Right lobe of liver (tissue), 4 donors: ENCODE measurements at regions not wholly inside any gene's neighbourhood (a gene's known extent, or its start where the extent isn't known, plus 50 kb on each side); places are given as distances from the start of the nearest gene placed in this dataset.

Experiments
- CTCF ChIP-seq, 4 donors: fragments of 200-600 bp in 3 of 4; fragments of 450-650 bp in 1 of 4; IDR thresholded peaks; one replicate each; pipeline versions ENCODE4 v1.5.1 to v1.8.0; 2016 to 2022; ENCODE audit warnings: antibody characterized with exemption in 4 of 4, mild to moderate bottlenecking in 2 of 4
- POLR2A ChIP-seq: fragments of 450-650 bp; IDR thresholded peaks from one replicate; pipeline ENCODE4 v1.6.1; 2017; ENCODE audit warnings: antibody characterized with exemption, mild to moderate bottlenecking
- donor health status: DM: no; HTN: no; CAD: no.
- donor health status: DM: no; HTN: no; CAD: no.
- donor health status: DM: no; HTN: yes; CAD: no.

- TF ChIP-seq CTCF (IDR thresholded peaks at IDR 0.05), result no peak
- no peak for TF ChIP-seq POLR2A
Measured at GRCh38 chr4:106496061-106496460, 127.5 kb upstream of the GIMD1 start.
